ENCODE measurements at regions not wholly inside any gene's neighbourhood (a gene's known extent, or its start where the extent isn't known, plus 50 kb on each side); places are given as distances from the start of the nearest gene placed in this dataset.

DNA sequence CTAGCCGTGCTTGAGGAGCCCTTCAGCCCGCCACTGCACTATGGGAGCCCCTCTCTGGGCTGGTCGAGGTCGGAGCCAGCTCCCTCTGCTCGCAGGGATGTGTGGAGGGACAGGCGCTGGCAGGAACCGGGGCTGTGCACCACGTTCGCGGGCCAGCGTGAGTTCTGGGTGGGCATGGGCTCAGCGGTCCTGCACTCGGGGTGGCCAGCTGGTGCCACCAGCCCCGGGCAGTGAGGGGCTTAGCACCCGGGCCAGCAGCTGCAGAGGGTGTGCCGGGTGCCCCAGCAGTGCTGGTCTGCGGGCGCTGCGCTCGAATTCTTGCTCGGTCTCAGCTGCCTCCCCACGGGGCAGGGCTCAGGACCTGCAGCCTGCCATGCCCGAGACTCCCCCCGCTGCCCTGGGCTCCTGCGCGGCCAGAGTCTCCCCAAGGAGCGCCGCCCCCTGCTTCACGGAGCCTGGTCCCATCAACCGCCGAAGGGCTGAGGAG, 90.8 kb upstream of the NRG3 start:
- no peak for DNase-seq (ENCODE audit: low read depth)

DNA sequence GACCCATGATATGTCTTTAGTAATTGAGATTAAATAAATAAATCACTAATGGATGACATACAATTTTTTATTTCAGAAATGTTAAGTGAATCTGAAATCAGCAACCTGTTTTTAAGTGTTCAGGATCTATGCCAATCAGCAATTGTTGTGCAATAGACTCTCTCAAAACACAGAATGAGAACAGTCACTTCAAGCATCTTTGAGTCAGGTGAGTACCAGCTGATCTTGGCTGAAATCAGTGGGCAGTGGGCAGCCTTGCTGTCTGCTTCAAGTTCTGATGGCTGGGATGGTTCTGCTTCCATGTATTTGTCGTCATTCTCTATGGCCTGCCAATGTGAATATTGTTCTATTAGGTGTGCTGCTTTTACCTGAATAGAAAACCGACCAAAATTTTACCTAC, 82.3 kb upstream of the NRG3 start:
- DNase-seq (ENCODE audit: low read depth): no peak

DNA sequence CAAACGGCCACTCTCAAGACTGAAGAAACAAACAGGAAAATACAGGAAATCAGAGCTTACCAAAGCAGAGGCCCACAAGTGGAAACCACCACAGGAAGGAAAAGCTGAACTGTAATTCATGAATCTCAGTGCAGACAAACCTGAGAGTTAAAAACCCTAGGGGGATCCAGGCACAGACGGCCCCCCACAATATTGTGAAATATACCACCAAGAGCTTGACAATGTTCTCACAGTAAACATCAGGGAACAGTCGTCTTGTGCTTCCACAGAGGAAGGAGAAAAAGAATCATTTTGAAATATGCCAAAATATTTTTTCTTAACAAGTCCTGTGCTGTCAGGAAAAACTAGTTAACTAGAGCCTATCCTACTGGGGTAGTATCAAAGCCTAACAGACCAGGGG, 68.2 kb upstream of the NRG3 start:
- no peak for DNase-seq (ENCODE audit: low read depth)

DNA sequence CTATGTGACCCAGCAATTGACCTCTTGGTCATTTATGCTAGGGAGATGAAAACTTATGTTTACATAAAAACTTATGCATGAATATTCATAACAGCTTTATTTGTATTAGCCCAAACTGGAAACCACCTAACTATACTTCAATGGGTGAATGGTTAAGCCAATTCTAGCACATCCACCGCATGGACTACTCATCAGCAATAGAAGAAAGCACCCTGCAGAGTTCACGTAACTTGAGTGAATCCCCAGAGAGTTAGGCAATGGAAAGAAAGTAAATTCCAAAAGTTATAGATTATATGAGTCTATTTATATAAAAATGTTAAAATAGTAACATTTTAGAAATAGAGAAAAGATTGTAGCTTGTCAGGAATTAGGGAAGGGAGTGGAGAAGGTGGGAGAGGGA, 60.2 kb upstream of the NRG3 start:
- DNase-seq (ENCODE audit: low read depth): no peak

DNA sequence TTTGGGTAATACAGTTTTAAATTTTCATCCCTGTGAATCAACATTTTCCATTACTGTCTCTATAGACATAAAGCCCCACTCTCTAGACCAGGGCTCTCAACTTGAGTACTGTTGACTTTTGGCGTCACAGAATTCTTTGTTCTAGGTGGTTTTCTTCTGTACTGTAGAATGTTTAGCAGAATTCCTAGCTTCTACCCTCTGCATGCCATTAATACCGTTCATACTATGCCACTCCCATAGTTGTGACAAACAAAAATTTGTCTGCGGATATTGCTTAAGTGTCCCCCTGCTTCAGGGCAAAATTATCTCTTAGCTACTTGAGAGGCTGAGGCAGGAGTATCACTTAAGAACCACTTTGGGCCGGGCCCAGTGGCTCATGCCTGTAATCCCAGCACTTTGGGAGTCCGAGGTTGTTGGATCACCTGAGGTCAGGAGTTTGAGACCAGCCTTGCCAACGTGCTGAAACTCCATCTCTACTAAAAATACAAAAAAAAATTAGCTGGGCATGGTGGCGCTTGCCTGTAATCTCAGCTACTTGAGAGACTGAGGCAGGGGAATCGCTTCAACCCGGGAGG, 57.3 kb upstream of the NRG3 start:
- DNase-seq (ENCODE audit: low read depth): no peak

DNA sequence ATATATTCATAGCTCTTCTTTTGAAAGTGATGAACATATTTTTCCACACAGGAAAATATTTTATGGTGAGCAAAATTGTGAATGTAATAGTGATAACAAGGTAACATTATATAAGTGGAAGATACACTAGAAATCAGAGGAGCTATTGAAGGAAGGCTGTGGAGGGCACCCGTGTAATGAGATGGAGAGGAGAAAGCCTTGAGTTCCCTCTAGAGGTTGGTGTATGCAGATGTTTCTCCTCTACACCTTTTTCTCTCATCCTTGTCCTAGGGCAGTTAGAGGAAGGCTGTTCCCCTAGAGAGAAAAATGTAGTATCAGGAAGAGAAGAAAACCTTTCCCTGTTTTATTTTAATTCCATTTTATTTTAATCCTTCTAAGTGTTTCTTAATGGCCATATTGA, 54.6 kb upstream of the NRG3 start:
- DNase-seq (ENCODE audit: low read depth): no peak

Data from activated T-cell treated with anti-CD3 and anti-CD28 coated beads for 24 hours (primary cell).